HL-60 (cell line): ENCODE measurements at regions not wholly inside any gene's neighbourhood (a gene's known extent, or its start where the extent isn't known, plus 50 kb on each side); places are given as distances from the start of the nearest gene placed in this dataset.

ENCODE experiments used
- CTCF ChIP-seq: IDR thresholded peaks from one replicate; pipeline ENCODE4 v1.5.1; 2011; ENCODE audit warnings: low read length, control low read depth, inconsistent platforms; ENCODE audit not compliant: insufficient read depth
- GABPA ChIP-seq: IDR thresholded peaks from 2 replicates; pipeline ENCODE4 v1.6.1; 2012; ENCODE audit warnings: low read depth
- POLR2AphosphoS5 ChIP-seq: IDR thresholded peaks from 2 replicates; pipeline ENCODE4 v1.6.1; 2012; ENCODE audit warnings: low read depth
- REST ChIP-seq: IDR thresholded peaks from 2 replicates; pipeline ENCODE4 v1.6.1; 2012; ENCODE audit warnings: low read depth; ENCODE audit not compliant: insufficient replicate concordance

GRCh38 chr13:86992251-86992650, 678.9 kb upstream of the SLITRK5 start:
- TF ChIP-seq GABPA, result no peak
- no peak for TF ChIP-seq CTCF
- TF ChIP-seq POLR2AphosphoS5, result no peak
- TF ChIP-seq REST, result no peak
